Stimulated activated CD8-positive, alpha-beta memory T cell treated with anti-CD3 and anti-CD28 coated beads, Interleukin-7, amount 100 ng/mL, for 48 hours (primary cell): ENCODE measurements at regions not wholly inside any gene's neighbourhood (a gene's known extent, or its start where the extent isn't known, plus 50 kb on each side); places are given as distances from the start of the nearest gene placed in this dataset.

Experiments
- DNase-seq, 2 donors: peaks; one replicate each; pipeline ENCODE4 v3.0.0-alpha.2; 2020; ENCODE audit warnings: low read depth in 1 of 2; ENCODE audit errors: extremely low read depth in 1 of 2

DNA sequence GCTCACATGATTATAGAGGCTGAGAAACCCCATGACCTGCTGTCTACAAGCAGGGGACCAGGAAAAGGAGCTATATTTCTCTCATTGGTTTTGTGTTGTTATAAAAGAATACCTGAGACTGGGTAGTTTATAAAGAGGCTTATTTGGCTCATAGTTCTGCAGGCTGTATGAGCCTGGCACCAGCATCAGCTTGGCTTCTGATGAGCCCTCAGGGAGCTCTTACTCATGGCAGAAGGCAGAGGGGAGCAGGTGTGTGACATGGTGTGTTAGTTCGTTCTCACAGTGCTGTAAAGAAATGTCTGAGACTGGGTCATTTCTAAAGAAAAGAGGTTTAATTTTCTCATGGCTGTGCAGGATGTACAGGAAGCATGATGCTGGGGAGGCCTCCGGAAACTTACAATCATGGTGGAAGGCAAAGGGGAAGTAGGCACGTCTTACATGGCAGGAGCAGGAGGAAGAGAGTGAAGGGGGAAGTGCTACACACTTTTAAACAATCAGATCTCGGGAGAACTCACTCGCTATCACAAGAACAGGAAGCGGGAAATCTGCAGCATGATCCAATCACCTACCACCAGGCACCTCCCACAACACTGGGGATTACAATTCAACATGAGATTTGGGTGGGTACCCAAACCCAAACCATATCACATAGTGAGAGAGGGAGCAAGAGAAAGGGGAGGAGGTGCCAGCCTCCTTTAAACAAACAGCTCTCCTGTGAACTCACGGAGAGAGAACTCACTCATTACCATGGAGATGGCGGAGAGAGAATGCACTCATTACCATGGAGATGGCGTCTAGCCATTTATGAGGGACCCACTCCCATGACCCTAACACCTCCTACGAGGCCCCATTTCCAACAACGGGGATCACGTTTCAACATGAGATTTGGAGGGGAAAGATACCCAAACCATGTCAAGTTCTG is 133.4 kb downstream of the JCAD start:
- no peak for DNase-seq

DNA sequence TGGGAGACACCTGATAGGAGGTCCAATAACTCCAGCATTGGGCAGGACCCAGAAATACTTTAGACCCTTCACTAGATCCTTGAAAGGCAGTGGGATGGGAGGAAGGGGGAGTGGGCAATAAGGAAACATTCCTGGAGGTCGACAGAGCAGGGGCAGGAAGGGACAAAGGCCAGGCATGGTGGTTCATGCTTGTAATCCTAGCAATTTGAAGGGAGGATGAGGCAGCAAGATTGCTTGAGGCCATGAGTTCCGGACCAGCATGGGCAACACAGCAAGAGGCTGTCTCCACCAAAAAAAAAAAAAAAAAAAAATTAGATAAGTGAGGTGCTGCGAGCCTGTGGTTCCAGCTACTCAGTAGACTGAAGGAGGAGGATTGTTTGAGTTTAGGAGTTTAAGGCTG is 134.9 kb downstream of the JCAD start:
- DNase-seq, result no peak

DNA sequence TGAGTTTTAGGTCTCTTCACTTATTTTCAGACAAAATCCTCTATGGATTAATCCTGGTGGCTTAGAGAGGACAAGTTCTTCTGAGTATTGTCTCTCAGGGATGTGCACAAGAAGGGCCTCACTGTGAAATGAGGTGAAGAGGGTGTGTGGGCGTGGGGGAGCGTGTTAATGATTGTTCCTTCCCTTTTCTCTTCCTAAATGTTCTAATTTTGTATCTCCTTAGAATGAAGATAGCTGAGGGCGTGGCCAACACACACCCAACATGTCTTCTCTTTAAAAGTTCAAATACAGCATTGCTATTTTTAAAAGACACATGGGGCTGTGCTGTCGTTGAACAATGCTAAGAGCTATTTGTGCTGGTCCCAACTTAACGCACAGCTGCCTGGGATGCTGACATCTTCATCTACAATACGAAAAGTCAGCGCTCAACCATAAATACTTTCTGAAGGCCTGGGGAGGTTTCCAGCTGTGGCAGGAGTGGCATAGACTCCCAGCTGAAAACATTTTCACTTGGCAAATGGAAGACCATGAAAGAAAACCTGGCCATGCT is 135.9 kb downstream of the JCAD start:
- DNase-seq, result no peak

DNA sequence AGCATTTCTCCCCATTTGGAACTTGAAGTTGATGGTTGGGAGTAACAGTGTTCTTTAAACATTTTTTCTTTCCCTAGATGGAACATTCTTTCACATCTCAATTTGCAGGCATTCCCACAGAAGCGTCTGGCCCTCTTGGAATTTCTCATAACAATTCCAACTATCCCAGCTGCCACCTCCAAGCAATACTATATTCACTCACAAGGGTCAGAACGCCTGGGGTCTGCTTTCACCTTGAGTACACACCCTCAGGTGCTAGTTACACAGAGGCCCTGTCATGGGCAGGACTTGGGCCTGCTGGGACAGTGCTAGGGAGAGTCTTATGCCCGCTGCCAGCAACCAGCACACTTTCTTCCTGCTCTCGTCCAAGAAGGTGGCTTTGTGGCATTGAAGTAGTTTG is 136.5 kb downstream of the JCAD start:
- DNase-seq, result no peak

DNA sequence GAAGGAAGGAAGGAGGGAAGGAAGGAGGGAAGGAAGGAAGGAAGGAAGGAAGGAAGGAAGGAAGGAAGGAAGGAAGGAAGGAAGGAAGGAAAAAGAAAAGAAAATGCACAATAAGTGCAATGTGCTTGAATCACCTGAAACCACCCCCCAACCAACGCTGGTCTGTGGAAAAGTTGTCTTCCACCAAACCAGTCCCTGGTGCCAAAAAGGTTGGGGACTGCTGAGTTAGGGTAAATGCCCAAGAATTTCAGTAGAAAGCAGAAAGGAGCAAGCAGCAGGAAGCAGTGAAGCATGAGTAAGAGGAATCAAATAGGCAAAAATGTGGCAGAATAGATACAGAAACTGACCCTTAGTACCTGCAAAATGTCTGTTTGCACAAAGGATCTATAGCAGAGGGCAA is 137.2 kb downstream of the JCAD start:
- no peak for DNase-seq

DNA sequence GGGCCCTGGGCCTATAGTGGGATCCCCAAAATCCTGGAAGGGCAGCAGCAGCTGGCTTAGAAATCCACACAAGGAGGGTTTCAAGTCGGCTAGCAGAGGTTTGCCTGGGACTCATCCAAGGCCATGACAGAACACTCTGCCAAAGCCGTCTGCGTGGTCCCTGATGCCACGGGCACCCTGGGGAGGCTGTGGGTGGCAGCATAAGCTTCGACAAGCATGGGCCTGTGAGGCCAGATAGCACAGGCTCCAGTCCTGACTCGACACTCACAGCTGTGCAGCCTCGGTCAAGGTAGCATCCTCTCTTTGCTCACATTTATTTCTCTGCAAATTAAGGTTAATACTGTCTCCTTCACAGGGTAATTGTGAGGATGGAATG is 138.3 kb downstream of the JCAD start:
- DNase-seq, result no peak

DNA sequence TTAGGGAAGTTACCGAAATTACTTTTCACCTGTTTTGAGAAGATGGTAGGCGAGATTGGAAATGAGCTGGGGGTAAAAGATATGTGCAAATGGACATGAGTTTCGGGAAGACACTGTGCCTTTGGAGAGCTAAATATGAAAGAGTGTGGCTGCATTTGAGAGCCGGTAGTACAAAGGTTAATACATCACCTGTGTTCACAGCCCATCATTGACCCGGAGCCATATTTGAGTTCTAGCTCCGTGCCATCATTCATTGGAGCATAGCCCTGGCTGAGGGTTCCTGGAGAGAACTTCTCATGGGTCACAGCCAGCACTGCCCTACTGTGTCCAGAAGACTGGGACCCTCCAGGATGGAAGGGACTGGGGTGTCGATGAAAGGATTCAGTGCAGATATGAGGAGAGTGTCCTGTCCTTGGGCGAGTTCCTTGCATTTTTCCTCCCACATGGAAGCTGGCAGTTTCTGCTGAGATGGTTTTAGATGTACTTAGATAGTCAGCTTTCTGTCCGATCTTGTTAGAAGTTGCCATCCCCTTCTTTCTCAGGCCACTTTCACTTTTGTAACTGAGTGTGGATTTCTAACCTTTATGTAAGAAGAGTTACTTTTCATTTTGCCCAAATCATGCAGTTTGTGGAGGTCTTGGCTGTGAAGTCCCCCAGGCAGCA is 138.8 kb downstream of the JCAD start:
- DNase-seq, result no peak

DNA sequence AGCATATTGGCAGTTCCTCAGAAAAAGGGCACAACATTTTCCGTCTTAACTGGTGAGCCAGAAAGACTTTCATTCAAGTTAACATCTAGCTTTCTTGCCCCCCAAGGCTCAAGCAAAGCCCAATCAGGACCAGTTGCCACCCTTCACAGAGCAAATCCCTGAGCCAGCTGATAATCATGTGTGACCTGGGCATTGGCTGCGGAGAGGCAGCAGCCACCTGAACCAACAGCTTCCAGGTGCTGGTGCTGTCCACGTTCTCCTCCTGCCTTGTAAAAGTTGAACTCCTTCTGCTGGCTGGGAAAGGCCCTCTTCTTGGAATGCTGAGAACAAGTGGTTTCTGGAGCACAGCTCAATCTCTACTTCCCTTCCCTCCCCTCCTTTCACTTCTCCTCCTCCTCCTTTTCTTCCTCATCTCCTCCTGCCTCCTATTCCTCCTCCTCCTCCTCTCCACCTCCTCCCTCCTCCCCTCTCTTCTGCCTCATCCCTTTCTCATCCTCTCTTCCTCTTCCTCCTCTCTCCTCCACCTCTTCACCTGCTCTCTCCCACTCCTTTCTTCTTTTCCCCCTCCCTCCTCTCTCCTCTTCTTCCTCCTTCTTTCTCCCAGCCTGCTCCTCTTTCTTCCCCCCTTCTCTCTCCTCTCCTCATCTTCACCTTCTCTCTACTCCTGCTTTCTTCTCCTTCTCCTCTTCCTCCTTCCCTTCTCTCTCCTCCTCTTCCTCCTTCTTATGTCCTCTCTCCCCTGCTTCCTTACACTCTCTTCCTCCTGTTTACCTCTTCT is 140.6 kb downstream of the JCAD start:
- no peak for DNase-seq

DNA sequence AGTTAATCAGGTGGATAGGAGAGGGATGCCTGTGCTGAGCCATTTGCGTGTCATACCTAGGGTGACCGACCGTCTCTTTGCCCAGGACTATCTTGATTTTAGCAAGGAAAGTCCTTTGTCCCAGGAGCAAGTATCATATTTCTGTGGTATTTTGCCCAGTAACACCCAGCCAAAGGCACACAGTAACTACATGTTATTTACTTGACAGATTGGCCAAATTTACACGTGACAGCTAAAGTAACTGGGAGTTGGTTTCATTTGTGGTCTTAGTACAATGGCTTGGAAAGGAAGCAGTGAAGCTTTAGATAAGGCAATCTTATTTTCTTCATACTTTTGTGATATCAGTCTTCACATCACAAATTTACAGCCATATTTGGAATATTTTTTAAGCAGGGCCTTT is 142.1 kb downstream of the JCAD start:
- no peak for DNase-seq

DNA sequence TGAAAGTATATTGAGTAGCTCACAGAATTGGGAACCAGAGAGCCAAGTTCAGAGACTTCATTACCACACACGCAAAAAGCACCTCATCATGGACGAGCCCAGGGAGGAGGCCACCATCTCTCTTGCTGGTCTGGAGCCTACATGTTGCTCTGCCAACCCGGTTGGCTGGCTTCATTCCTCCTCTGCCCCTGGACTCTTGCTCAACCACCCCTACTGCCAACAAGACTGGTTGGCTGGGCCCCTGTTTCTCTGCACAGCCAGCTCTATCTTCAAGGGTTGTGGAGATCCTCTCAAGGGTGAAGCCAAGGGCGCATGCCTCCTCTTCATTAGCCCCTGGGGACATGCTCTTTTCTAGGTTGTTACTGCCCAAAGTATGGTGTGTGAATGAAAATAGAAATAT is 142.7 kb downstream of the JCAD start:
- DNase-seq, result no peak

DNA sequence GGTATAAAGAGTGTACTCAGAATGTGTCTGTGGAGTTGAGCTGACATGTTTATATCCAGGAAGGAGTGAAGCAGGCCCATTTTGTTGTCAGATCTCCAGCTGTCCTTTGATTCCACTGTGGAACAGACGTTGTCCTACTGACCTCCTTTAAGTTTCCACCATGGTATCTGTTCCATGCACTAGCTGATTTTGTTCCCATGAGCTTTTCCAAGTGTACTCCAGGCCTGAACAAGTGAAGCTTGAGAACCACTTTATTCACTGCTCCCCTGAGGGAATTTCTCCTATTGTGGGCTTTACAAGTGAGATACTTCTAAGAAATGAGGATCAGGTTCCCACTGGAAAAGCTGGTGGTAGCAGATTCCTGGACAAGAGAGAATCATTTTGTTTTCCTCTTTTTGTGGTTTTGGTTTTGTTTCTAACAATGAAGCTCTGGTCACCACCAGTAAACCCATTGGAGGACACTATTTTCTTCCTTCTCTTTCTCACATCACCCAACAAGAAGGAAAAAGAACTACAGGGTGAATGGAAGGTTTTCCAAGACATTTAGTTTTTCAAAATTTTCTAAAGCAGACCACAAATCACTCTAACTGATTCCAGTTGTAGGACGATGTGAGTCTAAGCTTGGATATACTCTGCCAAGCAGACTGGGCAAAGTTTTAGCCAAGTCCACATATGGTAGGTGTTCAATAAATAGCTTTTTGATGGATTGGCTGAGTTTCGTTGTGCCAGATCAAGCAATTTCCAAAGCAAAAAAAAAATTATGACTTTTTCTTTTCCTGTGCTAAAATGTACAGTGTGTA is 144.2 kb downstream of the JCAD start:
- no peak for DNase-seq

DNA sequence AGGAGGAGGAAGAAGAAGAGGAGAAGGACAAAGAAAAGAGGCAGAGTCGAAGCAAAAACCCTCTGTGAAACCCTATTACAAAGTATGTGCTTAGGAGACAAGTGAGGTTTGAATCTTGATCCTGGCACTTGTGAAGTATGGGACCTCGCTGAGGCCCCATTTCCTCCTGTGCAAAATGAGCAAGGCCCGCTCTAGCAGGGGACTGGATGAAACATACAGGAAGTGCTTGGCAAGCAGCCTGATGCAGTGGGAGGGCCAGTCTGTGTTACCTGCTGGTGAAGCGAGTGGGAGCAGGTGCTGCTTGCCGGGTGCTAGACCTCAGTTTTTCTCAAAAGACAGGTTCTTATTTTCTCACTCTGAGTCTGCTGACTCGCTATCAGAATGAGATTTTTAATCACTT is 150.4 kb downstream of the JCAD start:
- DNase-seq, result no peak

DNA sequence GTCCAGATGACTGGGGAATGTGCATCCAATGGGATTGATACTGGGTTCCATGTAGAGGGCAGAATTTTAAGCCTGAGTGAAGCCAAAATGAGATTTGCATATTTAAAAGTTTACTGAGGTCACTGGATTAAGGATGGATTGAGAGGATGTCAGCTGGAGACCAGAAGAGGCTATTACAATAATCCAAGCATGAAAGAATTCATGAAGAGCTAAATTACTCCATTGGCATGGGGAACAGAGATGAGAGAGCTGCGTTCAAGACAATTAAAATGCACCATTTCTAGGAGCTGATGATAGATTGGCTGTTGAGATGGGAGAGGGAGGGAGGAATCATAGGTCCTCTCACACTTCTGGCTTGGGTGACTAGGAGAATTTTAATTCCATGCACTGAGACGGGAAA is 158.5 kb downstream of the JCAD start:
- DNase-seq, result no peak

DNA sequence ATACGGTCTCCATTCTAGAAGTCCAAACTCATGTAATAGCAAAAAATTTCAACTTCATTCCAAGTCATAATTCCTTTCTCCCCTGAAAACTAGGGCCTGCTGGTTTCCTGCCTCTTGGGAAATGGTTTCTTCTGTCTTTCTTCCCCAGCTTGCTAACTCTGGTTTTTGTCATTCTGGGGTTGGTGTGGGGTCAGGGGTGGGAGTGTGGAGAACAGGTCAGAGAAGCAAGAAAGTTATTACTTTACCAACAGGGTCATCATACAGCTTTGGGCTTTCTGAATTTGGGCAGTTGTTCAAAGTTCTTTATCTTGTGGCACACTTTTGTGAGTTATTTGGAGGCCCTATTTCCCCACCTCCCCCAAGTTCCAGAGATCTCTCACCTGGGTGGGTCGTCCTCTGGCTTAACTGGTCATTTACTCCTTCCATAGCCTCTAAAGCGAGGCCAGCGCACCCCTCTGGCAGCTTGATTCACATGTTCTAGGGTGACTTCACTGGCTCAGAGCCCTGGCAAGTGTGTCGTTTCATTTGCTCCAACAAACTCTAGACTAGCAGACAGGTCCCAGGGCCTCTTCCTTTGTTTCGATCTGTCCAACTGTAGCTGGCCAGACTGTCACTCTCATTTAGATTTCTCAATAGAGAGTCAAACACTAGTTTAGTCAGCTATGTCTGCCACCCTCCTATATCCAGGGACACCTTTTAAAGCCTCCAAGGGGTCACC is 161.2 kb downstream of the JCAD start:
- no peak for DNase-seq

DNA sequence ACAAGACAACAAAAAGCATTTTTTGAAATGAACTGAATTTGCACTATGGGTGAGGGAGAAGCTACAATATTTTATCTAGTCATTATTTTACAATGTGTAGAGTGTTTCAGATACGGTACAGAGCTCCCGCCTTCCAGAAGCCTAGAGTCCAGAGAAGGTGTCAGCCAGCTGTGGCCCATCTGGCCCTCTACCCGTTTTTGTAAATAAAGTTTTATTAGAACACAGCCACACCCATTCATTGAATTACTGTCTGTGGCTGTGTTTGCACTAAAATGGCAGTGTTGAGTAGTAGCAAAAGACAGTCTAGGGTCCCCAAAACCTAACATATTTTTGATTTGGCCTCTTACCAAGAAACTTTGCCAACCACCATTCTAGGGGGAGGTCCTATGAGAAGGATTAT is 162.0 kb downstream of the JCAD start:
- DNase-seq, result no peak

DNA sequence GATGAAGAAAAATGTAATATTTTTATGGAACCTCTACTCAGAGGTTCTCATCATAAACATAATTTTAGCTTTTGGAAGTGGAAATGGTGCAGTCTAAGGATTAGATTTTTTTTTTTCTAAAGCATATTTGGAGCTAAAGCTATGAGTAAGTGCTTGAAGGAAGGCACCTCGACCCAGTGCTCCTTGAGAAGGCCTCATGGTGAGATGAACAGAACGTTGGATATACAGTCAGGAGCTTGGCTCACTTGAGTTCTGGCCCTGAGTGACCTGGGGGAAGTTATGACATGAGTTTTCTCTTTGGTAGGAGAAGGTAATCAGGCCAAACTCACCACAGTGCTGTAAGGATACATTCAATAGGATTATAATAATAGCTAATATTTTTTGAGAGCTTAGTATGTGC is 163.3 kb downstream of the JCAD start:
- DNase-seq, result no peak

DNA sequence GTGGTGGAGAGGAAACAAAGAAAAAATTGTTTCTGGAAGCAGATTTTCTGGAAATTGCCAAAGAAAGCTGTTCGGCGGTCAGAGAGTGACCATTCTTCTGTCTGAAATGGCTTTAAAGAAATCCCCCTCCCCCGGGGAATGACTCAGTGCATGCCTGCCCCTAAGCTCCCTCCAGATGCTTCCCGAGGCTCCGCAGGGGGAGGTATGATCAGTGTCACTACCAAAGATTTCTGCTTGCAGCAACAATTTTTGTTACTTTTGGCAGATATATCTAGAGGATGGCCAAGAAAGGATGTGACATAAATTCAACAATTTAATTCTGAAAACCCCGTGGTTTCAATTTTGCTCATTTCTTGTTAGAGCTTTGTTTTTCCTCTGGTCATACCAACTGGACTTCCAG is 163.9 kb downstream of the JCAD start:
- DNase-seq, result no peak

DNA sequence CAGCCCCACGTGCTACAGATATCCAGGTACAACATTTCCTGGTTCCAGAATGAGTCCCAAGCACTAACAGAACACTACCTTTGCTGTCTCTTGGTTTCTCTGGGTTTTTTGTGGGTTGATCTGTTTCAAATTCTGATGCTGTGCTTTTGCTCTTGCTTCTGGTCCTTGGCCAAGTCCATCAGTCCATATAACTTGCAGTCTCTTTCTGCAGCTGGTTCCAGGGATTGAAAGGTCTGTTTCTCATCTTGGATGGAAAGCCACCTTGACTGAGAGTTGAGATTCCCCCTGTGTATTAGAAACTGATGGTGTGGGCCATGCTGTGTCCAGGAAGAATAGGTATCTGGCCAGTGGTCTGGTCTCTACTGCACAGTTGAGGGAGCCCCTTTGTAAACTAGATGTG is 171.1 kb downstream of the JCAD start:
- no peak for DNase-seq

DNA sequence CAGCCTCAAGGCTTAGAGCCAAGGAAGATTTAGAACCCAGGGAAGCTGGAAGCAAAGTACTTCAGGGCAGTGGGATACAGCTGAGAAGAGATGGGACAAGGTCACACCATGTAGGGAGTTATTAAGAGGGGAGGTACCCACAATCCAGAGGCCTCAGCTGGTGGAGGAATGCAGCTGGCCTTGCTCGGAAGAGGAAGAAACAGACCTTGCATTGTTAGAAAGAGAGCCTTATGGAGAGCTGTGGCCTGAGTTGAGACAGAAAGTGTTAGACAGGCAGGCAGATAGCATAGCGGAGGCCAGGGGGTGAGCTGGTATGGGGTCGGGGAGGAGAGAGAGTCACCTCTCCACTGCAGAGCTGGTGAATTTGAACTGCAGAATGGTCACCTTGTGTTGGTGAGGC is 173.1 kb downstream of the JCAD start:
- DNase-seq, result no peak

DNA sequence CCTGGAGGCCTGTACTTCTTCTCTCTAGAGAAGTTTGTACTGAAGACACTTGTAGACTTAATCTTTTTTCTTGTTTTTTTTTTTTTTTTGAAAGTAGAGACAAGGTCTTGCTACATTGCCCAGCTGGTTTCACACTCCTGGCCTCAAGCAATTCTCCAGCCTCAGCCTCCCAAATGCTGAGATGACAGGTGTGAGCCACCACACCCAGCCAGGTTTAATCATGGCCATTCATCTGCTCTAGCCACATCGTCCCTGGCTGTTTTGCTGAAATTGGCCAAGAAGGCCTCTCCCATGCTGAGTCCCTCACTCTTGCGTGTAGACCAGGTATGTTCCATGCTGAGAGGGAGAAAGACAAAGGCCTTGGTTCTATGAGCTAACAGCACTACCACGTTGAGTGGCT is 176.2 kb downstream of the JCAD start:
- DNase-seq, result no peak
